HG02798 (cell line): ENCODE measurements at regions not wholly inside any gene's neighbourhood (a gene's known extent, or its start where the extent isn't known, plus 50 kb on each side); places are given as distances from the start of the nearest gene placed in this dataset.
"Not testable (repeated sequence)": the region's sequence is repeated elsewhere in the genome, so short reads cannot be mapped to it uniquely, and the experiment has no call there.

Source experiments
- ATAC-seq: cut with Tn5 transposase; IDR thresholded peaks from one replicate; pipeline ENCODE4 v1.9.1; 2021; ENCODE audit warnings: mild to moderate bottlenecking; ENCODE audit not compliant: unreplicated experiment, poor library complexity

DNA sequence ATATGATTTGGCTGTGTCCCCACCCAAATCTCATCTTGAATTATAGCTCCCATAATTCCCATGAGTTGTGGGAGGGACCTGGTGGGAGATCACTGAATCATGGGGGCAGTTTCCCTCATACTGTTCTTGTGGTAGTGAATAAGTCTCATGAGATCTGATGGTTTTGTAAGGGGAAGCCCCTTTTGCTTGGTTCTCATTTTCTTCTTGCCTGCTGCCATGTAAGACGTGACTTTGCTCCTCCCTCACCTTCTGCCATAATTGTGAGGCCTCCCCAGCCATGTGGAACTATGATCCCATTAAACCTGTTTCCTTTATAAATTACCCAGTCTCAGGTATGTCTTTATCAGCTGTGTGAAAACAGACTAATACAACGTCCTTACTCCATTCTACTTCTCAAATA, 108.5 kb upstream of the SCAF8 start:
- not testable (repeated sequence) for ATAC-seq

DNA sequence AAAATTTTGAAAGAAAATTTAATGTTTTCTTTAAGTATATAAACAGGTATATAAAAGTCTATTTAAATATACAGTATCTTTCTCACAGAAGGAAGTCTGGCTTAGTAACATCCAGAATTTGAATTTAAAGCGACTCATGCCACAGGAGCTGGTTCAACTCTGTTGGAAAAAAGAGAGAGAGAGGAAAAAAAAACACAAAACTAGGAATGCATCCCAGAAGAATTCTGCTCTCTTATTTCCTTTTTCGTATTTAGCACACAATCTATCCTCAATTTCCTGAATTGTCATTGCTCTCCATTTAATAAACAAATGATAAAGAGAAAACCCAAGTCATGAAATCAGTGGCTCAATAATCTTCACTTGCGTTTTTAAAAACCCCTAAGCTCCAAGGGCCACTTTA, 107.5 kb upstream of the SCAF8 start:
- no peak for ATAC-seq

DNA sequence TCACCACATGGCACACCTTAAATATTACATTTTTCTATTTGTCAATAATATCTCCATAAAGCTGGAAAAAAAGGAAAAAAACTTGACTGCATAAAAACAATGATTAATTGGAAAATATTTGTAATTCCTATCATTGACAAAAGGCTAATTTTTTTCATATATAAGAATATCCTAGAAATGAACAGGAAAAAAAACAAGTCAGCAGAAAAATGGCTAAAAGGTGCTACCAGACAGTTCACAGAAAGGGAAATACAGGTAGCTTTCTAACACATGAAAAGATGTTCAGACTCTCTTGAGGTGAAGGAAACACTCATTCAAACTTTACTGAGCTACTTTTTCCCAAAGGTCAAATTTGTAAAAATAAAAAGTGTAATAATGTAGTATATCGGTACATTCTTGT, 104.1 kb upstream of the SCAF8 start:
- no peak for ATAC-seq

- no peak for ATAC-seq
These were observed 101.1 kb upstream of the SCAF8 start for GRCh38 chr6:154632119-154632518.

DNA sequence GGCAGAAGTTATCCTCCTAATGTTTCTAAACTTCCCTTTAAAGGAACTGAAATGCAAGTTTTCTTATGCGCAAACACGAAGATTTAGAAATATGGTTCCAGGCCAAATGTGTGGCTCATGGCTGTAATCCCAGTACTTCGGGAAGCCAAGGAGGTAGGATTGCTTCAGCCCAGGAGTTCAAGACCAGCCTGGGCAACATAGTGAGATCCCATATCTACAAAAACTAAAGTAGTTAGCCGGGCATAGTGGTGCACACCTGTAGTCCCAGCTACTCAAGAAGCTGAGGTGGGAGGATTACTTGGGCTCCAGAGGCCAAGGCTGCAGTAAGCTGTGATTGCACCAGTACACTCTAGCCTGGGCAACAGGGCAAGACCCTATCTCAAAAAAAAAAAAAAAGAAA, 95.8 kb upstream of the SCAF8 start:
- ATAC-seq = no peak

- no peak for ATAC-seq
These were observed 94.8 kb upstream of the SCAF8 start for GRCh38 chr6:154638369-154638768.

GRCh38 chr6:154639196-154639595, 94.0 kb upstream of the SCAF8 start:
- not testable (repeated sequence) for ATAC-seq

- ATAC-seq = no peak
These were observed 84.9 kb upstream of the SCAF8 start for GRCh38 chr6:154648188-154648887.

GRCh38 chr6:154648888-154649205, 84.4 kb upstream of the SCAF8 start:
- no peak for ATAC-seq

DNA sequence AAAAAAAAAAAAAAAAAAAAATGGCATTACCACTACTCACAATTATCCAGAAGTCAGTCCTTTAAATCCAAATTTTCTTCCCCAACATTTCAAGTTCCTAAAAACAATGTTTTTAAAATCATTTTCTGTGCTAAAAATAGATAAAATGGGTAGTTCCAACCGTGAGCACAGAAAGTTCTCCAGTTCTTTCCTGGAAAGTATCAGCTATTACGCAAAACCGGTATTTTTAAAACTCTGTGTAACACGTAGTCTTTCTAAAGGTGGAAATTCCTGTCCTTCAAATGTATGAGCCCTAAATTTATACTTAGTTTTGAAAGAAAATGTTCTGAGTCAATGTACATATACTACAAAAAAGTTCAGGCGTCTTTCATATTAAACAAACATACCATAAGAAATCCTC, 83.5 kb upstream of the SCAF8 start:
- no peak for ATAC-seq

DNA sequence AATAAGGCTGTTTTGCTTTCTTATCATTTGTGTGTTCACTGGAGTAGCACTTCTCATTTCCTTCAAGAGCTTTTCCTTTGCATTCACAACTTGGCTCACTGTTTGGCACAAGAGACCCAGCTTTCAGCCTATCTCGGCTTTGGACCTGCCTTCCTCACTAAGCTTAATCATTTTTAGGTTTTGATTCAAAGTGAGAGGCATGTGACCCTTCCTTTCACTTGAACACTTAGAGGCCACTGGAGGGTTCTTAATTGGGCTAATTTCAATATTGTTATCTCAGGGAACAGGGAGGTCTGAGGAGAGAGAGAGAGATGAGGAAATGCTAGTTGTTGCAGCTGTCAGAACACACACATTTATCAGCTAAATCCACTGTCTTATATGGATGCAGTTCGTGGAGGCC, 82.9 kb upstream of the SCAF8 start:
- no peak for ATAC-seq

GRCh38 chr6:154651656-154652055, 81.6 kb upstream of the SCAF8 start:
- ATAC-seq = no peak

GRCh38 chr6:154653385-154653784, 79.8 kb upstream of the SCAF8 start:
- no peak for ATAC-seq

- no peak for ATAC-seq
These were observed 79.4 kb upstream of the SCAF8 start for GRCh38 chr6:154653853-154654252.

- no peak for ATAC-seq
These were observed 76.6 kb upstream of the SCAF8 start for GRCh38 chr6:154656660-154657059.

DNA sequence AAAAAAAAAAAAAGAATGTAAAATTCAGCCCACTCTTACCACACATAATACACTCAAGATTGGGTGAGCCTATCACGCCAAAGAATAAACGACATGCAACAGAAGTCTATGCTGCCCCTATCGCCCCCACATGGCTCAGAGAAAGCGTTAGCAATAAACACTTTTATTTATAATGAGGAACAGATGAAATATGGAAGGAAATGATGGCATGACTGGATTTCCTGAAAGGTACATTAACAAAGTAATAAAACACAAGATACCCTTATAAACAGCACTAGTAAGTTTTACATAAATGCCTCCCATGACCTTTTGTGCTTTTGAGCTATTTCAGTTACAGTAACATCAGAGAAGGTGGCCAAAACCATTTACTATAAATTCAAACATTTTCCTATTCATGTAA, 71.4 kb upstream of the SCAF8 start:
- ATAC-seq = no peak

DNA sequence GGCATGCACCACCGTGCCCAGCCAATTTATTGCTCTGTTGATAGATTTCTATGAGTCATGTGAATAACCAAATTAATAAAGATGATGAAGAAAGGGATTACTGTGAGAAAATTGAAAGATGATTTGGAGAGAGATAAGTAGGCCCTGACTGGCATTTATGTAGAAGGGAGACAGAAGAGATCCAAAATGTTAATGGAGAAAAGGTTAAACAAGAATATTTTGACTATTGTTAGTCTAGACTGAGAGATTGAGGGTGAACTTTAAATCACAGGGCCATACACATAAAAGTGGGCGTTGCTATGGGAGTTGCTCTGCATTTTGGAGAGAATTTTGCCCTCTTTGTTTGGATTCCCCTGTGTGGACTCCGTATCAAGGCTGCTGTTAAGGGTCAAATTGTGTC, 68.9 kb upstream of the SCAF8 start:
- ATAC-seq = no peak

GRCh38 chr6:154668156-154668555, 65.1 kb upstream of the SCAF8 start:
- no peak for ATAC-seq

DNA sequence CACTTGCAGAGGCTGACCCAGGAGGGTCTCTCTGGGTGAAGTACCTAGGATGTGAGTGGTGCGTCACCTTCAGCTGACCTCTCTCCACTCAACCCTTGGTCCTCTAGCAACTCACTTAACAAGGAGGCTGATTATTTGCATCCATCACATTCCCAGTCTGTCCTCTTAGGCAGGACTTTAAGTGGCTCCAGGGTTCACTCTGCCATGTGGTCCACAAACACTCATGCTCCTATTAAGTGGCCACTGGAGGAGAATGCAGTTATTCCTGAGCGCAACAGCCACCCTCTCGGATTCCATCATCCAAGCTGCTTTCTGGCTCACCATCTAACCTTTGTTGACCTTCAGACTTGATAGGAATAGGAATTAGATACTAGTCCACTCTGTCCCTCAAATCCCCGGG, 61.1 kb upstream of the SCAF8 start:
- ATAC-seq = no peak

DNA sequence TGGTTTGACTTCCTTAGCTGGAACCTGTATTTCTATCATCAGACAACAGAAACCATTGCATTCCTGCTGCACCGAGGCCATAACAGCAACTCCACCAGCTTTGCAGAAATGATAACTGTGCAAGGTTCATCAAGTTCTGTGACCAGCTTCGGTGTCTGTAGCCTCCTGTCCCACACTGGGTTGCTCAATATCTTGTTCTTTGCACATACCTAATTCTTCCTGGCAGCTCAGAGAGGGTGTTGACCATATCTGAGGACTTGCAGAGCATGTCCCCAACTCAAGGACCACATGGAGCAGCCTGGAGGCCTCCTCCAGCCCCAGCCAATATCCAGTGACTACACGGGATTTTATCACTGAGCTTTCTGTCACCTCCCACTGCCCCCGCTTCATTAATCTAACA, 59.3 kb upstream of the SCAF8 start:
- ATAC-seq = no peak

DNA sequence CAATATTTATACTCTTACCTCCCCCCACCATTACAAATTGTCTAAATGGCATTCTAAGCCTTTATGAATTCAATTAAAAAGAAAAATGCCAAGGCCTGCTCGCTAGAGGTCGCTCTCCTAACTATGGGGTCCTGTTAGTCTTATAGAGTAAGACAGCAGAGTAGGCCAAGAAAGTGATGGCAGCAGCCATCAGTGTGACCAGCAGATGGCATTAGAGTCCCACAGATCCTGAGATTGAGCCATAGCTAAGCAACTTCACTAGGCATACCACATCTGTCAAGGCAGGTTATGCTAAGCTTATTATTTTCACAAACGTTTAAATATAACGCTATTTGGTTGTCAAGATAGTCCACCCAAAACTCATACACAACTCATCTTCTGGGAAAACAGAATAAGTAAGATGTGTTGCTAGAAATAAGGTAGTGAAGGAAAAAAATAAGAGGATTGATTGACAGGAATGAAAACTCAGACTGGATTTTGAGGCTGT, 57.6 kb upstream of the SCAF8 start:
- ATAC-seq = peak; percentile 100

- ATAC-seq = no peak
These were observed 50.5 kb upstream of the SCAF8 start for GRCh38 chr6:154682633-154683125.
